ENCODE measurements at regions not wholly inside any gene's neighbourhood (a gene's known extent, or its start where the extent isn't known, plus 50 kb on each side); places are given as distances from the start of the nearest gene placed in this dataset.

- ATAC-seq (no peak), DNase-seq (ENCODE audit: low spot score) (no peak)
- no peaks in the 10 kb centered on the region for H3K4me1 ChIP-seq (ENCODE audit: insufficient read depth)
- no peaks in the 10 kb centered on the region for H3K79me2 ChIP-seq (replicated peaks; ENCODE audit: insufficient read depth)
- Mint-ChIP-seq H3K36me3 (ENCODE audit: low read depth) (peaks cover 8% of the 10 kb centered on the region; the same call in 1 of the 3 replicates), H3K4me3 (no peak overlapping the region), H3K4me1 (no peaks in the 10 kb centered on the region), H3K9me3 (peaks cover 15% of the 10 kb centered on the region; the same call in 2 of the 3 replicates), H3K27ac (no peak overlapping the region), H3K27me3 (ENCODE audit: insufficient read depth, low read depth, poor library complexity) (no peaks in the 10 kb centered on the region)
- TF ChIP-seq EZH2 (IDR thresholded peaks at IDR 0.05; ENCODE audit: low read depth, unreplicated experiment): no peak
- no peak for TF ChIP-seq ETS1 (IDR thresholded peaks at IDR 0.05)
- TF ChIP-seq ZNF331 (CRISPR knock-in tag; IDR thresholded peaks at IDR 0.05; ENCODE audit: low read depth): no peak
- TF ChIP-seq NANOG (IDR thresholded peaks at IDR 0.05; ENCODE audit: borderline replicate concordance): no peak
- TF ChIP-seq REST (IDR thresholded peaks at IDR 0.05; ENCODE audit: unreplicated experiment): no peak
- no peak for TF ChIP-seq CREB1 (CRISPR knock-in tag; IDR thresholded peaks at IDR 0.05; ENCODE audit: low read depth)
- TF ChIP-seq CTCF (conservative IDR thresholded peaks at IDR 0.05; ENCODE audit: low read depth in 2 of 2): no peak
- TF ChIP-seq ZNF114 (CRISPR knock-in tag; IDR thresholded peaks at IDR 0.05): no peak
- no peak for TF ChIP-seq EZH2phosphoT487 (IDR thresholded peaks at IDR 0.05; ENCODE audit: unreplicated experiment)
- no peak for TF ChIP-seq STAT1 (IDR thresholded peaks at IDR 0.05; ENCODE audit: unreplicated experiment)
- no peak for TF ChIP-seq JUNB (IDR thresholded peaks at IDR 0.05; ENCODE audit: unreplicated experiment)
- TF ChIP-seq POLR2AphosphoS5 (IDR thresholded peaks at IDR 0.05; ENCODE audit: low read depth): no peak
- no peaks in the 10 kb centered on the region for H4K20me1 ChIP-seq (replicated peaks; ENCODE audit: insufficient read depth)
- no peak overlapping the region for H3K27ac ChIP-seq (ENCODE audit: low read depth)
- no peak overlapping the region for H3K4me3 ChIP-seq
- no peaks in the 10 kb centered on the region for H3K36me3 ChIP-seq (ENCODE audit: insufficient read depth)
- no peak overlapping the region for H3K4me2 ChIP-seq
- H3K9me2 ChIP-seq (ENCODE audit: insufficient read depth): no peaks in the 10 kb centered on the region
- no peaks in the 10 kb centered on the region for H3K27me3 ChIP-seq (ENCODE audit: insufficient read depth)
- no peak overlapping the region for H2AFZ ChIP-seq
- no peaks in the 10 kb centered on the region for H3F3A ChIP-seq (replicated peaks; ENCODE audit: low read depth)
Measured at GRCh38 chr21:15330872-15331271, 266.1 kb upstream of the NRIP1 start.

Data from GM23338 (cell line).